ENCODE measurements at regions not wholly inside any gene's neighbourhood (a gene's known extent, or its start where the extent isn't known, plus 50 kb on each side); places are given as distances from the start of the nearest gene placed in this dataset.

DNA sequence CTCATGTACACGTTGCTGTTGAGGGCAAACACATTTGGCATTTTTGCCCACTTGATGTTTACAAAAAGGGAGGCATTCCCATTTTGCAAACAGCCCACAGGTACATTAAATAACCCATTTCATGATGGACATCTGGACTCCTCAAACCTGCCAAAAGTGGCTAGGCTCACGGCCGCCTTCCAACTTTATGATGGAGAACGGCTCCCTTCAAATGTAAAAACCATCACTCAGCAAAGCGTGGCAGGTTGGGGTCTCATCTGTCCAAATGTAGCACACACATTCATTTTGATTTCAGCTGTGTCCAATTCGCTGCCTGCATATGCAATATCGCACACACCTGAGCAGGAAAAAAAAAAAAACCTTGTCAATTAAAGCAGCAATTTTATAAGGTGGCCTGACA lies 417.8 kb downstream of the TMEM114 start:
- no peaks in the 10 kb centered on the region for H3K27me3 ChIP-seq (ENCODE audit: low read length)
- no peak overlapping the region for H2AFZ ChIP-seq (ENCODE audit: low read depth, low read length, severe bottlenecking)
- TF ChIP-seq, protein P1, sequence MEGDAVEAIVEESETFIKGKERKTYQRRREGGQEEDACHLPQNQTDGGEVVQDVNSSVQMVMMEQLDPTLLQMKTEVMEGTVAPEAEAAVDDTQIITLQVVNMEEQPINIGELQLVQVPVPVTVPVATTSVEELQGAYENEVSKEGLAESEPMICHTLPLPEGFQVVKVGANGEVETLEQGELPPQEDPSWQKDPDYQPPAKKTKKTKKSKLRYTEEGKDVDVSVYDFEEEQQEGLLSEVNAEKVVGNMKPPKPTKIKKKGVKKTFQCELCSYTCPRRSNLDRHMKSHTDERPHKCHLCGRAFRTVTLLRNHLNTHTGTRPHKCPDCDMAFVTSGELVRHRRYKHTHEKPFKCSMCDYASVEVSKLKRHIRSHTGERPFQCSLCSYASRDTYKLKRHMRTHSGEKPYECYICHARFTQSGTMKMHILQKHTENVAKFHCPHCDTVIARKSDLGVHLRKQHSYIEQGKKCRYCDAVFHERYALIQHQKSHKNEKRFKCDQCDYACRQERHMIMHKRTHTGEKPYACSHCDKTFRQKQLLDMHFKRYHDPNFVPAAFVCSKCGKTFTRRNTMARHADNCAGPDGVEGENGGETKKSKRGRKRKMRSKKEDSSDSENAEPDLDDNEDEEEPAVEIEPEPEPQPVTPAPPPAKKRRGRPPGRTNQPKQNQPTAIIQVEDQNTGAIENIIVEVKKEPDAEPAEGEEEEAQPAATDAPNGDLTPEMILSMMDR (IDR thresholded peaks at IDR 0.05; ENCODE audit: insufficient read depth, low read length, poor library complexity, severe bottlenecking) = no peak
- TF ChIP-seq EZH2phosphoT487 (conservative IDR thresholded peaks at IDR 0.05; ENCODE audit: low read length) = no peak
- H3K9me2 ChIP-seq (replicated peaks; ENCODE audit: insufficient read depth, low read length) = no peaks in the 10 kb centered on the region
- H3F3A ChIP-seq (ENCODE audit: insufficient read depth) = no peaks in the 10 kb centered on the region
- H4K20me1 ChIP-seq (ENCODE audit: low read depth, low read length) = no peaks in the 10 kb centered on the region
- no peaks in the 10 kb centered on the region for H3K36me3 ChIP-seq (ENCODE audit: low read length)
- no peak overlapping the region for H3K27ac ChIP-seq (ENCODE audit: low read depth, low read length)
- H3K9ac ChIP-seq (ENCODE audit: low read length) = no peak overlapping the region
- H3K4me2 ChIP-seq (ENCODE audit: low read depth, low read length, poor library complexity, severe bottlenecking) = no peak overlapping the region
- no peak overlapping the region for H3K4me3 ChIP-seq (ENCODE audit: insufficient read depth, low read length, poor library complexity, severe bottlenecking)
- no peaks in the 10 kb centered on the region for H3K9me3 ChIP-seq (ENCODE audit: insufficient read depth, low read length)
- no peaks in the 10 kb centered on the region for H3K79me2 ChIP-seq (ENCODE audit: insufficient read depth, low read length)

DNA sequence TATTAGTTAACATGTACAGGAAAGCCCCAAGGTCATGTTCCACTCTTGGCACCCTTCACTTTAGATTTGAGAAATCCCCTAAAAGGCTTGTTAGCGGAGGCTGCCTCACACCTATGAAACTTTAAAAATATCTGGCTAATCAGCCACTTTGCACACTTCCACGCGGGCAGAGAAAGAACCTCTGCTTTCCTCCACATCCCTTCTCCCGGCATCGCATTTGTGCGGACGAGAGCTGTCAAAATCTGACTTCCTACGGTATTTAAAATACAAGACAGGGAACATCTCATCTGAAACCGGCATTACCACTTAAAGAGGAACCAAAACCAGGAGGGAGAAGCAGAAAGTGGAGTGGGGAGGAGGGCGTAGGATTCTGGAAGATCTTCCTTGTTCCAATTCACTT lies 422.3 kb downstream of the TMEM114 start:
- TF ChIP-seq EZH2phosphoT487 (conservative IDR thresholded peaks at IDR 0.05; ENCODE audit: low read length) = no peak
- TF ChIP-seq, protein P1 (IDR thresholded peaks at IDR 0.05; ENCODE audit: insufficient read depth, low read length, poor library complexity, severe bottlenecking) = no peak
- H3K27ac ChIP-seq (ENCODE audit: low read depth, low read length) = no peak overlapping the region

DNA sequence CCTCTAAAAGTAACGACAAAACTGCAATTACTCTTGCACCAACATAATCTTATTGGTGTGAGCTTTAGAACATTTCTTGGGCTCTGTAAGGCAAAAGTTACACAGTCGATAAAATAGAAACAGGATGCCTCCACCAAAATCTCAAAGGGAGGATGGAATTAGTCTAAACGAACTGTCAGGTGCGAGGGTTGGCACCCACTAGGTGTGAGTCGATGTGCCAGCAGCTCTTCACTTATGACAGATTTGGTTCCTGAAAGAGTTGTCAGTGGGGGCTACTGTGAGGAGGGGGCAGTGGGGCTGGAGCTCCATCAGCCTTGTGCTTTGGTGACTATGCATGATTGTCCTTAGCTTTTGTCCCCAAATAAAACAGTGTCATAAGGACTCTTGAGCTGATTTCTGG lies 422.9 kb downstream of the TMEM114 start:
- Histone ChIP-seq H3K27me3 (ENCODE audit: low read length) (no peaks in the 10 kb centered on the region), H3K4me2 (ENCODE audit: low read depth, low read length, poor library complexity, severe bottlenecking) (no peak overlapping the region), H3F3A (ENCODE audit: insufficient read depth) (no peaks in the 10 kb centered on the region), H3K79me2 (ENCODE audit: insufficient read depth, low read length) (no peaks in the 10 kb centered on the region), H3K27ac (ENCODE audit: low read depth, low read length) (no peak overlapping the region), H3K36me3 (ENCODE audit: low read length) (no peaks in the 10 kb centered on the region), H3K9me3 (ENCODE audit: insufficient read depth, low read length) (no peaks in the 10 kb centered on the region), H2AFZ (ENCODE audit: low read depth, low read length, severe bottlenecking) (no peak overlapping the region), H3K4me3 (ENCODE audit: insufficient read depth, low read length, poor library complexity, severe bottlenecking) (no peak overlapping the region), H3K9ac (ENCODE audit: low read length) (no peak overlapping the region), H4K20me1 (ENCODE audit: low read depth, low read length) (no peaks in the 10 kb centered on the region), H3K9me2 (replicated peaks; ENCODE audit: insufficient read depth, low read length) (no peaks in the 10 kb centered on the region)
- TF ChIP-seq EZH2phosphoT487 (conservative IDR thresholded peaks at IDR 0.05; ENCODE audit: low read length) = no peak
- TF ChIP-seq, protein P1 (IDR thresholded peaks at IDR 0.05; ENCODE audit: insufficient read depth, low read length, poor library complexity, severe bottlenecking) = no peak

More for the DNA sequence above, 422.3 kb downstream of the TMEM114 start:
- Histone ChIP-seq H3K9me3 (ENCODE audit: insufficient read depth, low read length) (no peaks in the 10 kb centered on the region), H3K27me3 (ENCODE audit: low read length) (no peaks in the 10 kb centered on the region), H2AFZ (ENCODE audit: low read depth, low read length, severe bottlenecking) (no peak overlapping the region), H3K4me2 (ENCODE audit: low read depth, low read length, poor library complexity, severe bottlenecking) (no peak overlapping the region), H3K79me2 (ENCODE audit: insufficient read depth, low read length) (no peaks in the 10 kb centered on the region), H3F3A (ENCODE audit: insufficient read depth) (no peaks in the 10 kb centered on the region), H3K36me3 (ENCODE audit: low read length) (no peaks in the 10 kb centered on the region), H3K9me2 (replicated peaks; ENCODE audit: insufficient read depth, low read length) (no peaks in the 10 kb centered on the region), H4K20me1 (ENCODE audit: low read depth, low read length) (no peaks in the 10 kb centered on the region), H3K4me3 (ENCODE audit: insufficient read depth, low read length, poor library complexity, severe bottlenecking) (no peak overlapping the region), H3K9ac (ENCODE audit: low read length) (no peak overlapping the region)
